Transverse colon (tissue), 4 donors: ENCODE measurements at regions not wholly inside any gene's neighbourhood (a gene's known extent, or its start where the extent isn't known, plus 50 kb on each side); places are given as distances from the start of the nearest gene placed in this dataset.

Experiments
- POLR2AphosphoS5 ChIP-seq, 3 donors: sonication (generic); formaldehyde crosslinking; IDR thresholded peaks; one replicate each; pipeline ENCODE4 v1.6.1; 2016; ENCODE audit warnings: antibody characterized with exemption in 3 of 3
- TF ChIP-seq, protein P1 (sequence below), 5 experiments: fragments of 200-600 bp in 3 of 5; fragments of 450-650 bp in 2 of 5; sonication (generic) in 3 of 5; IDR thresholded peaks; 1 replicate in 2 of 5; 2 replicates in 3 of 5; pipeline ENCODE4 v1.5.1; 2016 to 2017; ENCODE audit warnings: antibody characterized with exemption in 5 of 5, inconsistent platforms in 3 of 5, mild to moderate bottlenecking in 2 of 5, moderate library complexity in 1 of 5

DNA sequence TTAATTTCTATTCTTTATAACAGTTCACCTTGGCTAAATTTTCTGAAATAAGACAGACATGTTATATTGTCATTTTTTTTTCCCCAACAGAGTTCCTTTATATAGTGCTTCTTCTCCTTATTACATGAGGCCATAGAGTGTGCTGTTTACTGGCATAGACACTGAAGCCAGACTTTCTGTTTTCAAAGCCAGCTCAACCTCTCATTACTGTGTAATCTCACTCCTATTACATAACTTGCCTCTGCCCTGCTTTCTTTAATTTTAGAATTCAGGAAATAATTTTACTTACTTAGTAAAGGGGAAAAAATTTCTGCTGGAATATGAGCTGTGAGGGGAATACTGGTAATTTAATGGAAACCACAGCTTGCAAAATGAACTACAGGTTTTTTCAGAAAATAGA is 1380.4 kb downstream of the SLITRK1 start:
- TF ChIP-seq, protein P1, sequence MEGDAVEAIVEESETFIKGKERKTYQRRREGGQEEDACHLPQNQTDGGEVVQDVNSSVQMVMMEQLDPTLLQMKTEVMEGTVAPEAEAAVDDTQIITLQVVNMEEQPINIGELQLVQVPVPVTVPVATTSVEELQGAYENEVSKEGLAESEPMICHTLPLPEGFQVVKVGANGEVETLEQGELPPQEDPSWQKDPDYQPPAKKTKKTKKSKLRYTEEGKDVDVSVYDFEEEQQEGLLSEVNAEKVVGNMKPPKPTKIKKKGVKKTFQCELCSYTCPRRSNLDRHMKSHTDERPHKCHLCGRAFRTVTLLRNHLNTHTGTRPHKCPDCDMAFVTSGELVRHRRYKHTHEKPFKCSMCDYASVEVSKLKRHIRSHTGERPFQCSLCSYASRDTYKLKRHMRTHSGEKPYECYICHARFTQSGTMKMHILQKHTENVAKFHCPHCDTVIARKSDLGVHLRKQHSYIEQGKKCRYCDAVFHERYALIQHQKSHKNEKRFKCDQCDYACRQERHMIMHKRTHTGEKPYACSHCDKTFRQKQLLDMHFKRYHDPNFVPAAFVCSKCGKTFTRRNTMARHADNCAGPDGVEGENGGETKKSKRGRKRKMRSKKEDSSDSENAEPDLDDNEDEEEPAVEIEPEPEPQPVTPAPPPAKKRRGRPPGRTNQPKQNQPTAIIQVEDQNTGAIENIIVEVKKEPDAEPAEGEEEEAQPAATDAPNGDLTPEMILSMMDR (IDR thresholded peaks at IDR 0.05) = no peak
- no peak for TF ChIP-seq POLR2AphosphoS5 (IDR thresholded peaks at IDR 0.05)
